OCI-LY3 (cell line): ENCODE measurements at regions not wholly inside any gene's neighbourhood (a gene's known extent, or its start where the extent isn't known, plus 50 kb on each side); places are given as distances from the start of the nearest gene placed in this dataset.

Experiments used
- H2AFZ ChIP-seq: fragments of 200-600, 300-600 bp; shearing (Covaris generic); 2 replicates; pipeline ENCODE4 v1.6.0; 2014; ENCODE audit warnings: antibody characterized with exemption, low read depth, low read length
- H3K27ac ChIP-seq: fragments of 200-600, 300-600 bp; sonication (generic); 2 replicates; pipeline ENCODE4 v1.5.1; 2014; ENCODE audit warnings: mild to moderate bottlenecking, low read length, moderate library complexity, mixed read lengths
- H3K27me3 ChIP-seq: fragments of 200-600, 300-600 bp; sonication (generic); 2 replicates; pipeline ENCODE4 v1.6.1; 2014; ENCODE audit warnings: low read depth, low read length, mixed read lengths
- H3K36me3 ChIP-seq: fragments of 200-600, 300-600 bp; sonication (generic); replicated peaks from 2 replicates; pipeline ENCODE3; 2014; ENCODE audit warnings: low read depth, low read length, mixed read lengths
- H3K4me1 ChIP-seq: fragments of 300-600, 200-600 bp; sonication (generic); 2 replicates; pipeline ENCODE4 v1.6.1; 2014; ENCODE audit warnings: low read length, mixed read lengths
- H3K4me2 ChIP-seq: fragments of 200-600, 300-600 bp; sonication (generic); 2 replicates; pipeline ENCODE4 v1.6.1; 2014; ENCODE audit warnings: low read length, mixed read lengths
- H3K4me3 ChIP-seq: fragments of 300-600, 200-600 bp; sonication (generic); 2 replicates; pipeline ENCODE4 v1.5.1; 2014; ENCODE audit warnings: antibody characterized with exemption, mild to moderate bottlenecking, low read length, moderate library complexity
- H3K79me2 ChIP-seq: fragments of 300-600, 200-600 bp; shearing (Covaris generic); 2 replicates; pipeline ENCODE4 v1.6.1; 2014; ENCODE audit warnings: mild to moderate bottlenecking, low read length, mixed read lengths
- H3K9ac ChIP-seq: fragments of 300-600, 200-600 bp; shearing (Covaris generic); 2 replicates; pipeline ENCODE4 v1.6.0; 2014; ENCODE audit warnings: mild to moderate bottlenecking, low read length, moderate library complexity
- H3K9me3 ChIP-seq: fragments of 200-600, 300-600 bp; shearing (Covaris generic); 2 replicates; pipeline ENCODE4 v1.6.1; 2014; ENCODE audit warnings: low read length, mixed read lengths; ENCODE audit not compliant: insufficient read depth
- H4K20me1 ChIP-seq: fragments of 200-600, 300-600 bp; sonication (generic); 2 replicates; pipeline ENCODE4 v1.6.1; 2016; ENCODE audit warnings: low read length, mixed read lengths; ENCODE audit not compliant: insufficient read depth
- CTCF ChIP-seq: fragments of 200-600, 300-600 bp; sonication (generic); IDR thresholded peaks from 2 replicates; pipeline ENCODE4 v1.5.1; 2014; ENCODE audit warnings: antibody characterized with exemption, low read length, low read depth
- EZH2phosphoT487 ChIP-seq: fragments of 200-600 bp; shearing (Covaris generic); IDR thresholded peaks from 2 replicates; pipeline ENCODE4 v1.6.1; 2018; ENCODE audit warnings: antibody characterized with exemption, mixed run types, low read depth

- Histone ChIP-seq H3K4me3 (no peak overlapping the region), H2AFZ (no peak overlapping the region), H3K4me1 (no peaks in the 10 kb centered on the region), H3K79me2 (no peaks in the 10 kb centered on the region), H3K36me3 (no peaks in the 10 kb centered on the region), H3K27me3 (no peaks in the 10 kb centered on the region), H3K27ac (no peak overlapping the region), H3K9me3 (no peaks in the 10 kb centered on the region), H3K9ac (no peak overlapping the region), H4K20me1 (no peaks in the 10 kb centered on the region), H3K4me2 (no peak overlapping the region)
- TF ChIP-seq CTCF: no peak
- no peak for TF ChIP-seq EZH2phosphoT487
Observed at GRCh38 chr22:48851933-48852549, 975.6 kb downstream of the BRD1 start.

GRCh38 chr22:48850658-48851287 is 976.9 kb downstream of the BRD1 start:
- no peak overlapping the region for H3K9ac ChIP-seq
- no peak overlapping the region for H2AFZ ChIP-seq
- H3K27me3 ChIP-seq: no peaks in the 10 kb centered on the region
- H3K79me2 ChIP-seq: no peaks in the 10 kb centered on the region
- H3K4me2 ChIP-seq: no peak overlapping the region
- no peaks in the 10 kb centered on the region for H3K36me3 ChIP-seq
- H3K4me3 ChIP-seq: no peak overlapping the region
- no peaks in the 10 kb centered on the region for H3K9me3 ChIP-seq
- TF ChIP-seq EZH2phosphoT487 (no peak), CTCF (no peak)
- no peak overlapping the region for H3K27ac ChIP-seq
- no peaks in the 10 kb centered on the region for H4K20me1 ChIP-seq
- H3K4me1 ChIP-seq: no peaks in the 10 kb centered on the region

- no peak overlapping the region for H2AFZ ChIP-seq
- H3K36me3 ChIP-seq: no peaks in the 10 kb centered on the region
- no peaks in the 10 kb centered on the region for H3K79me2 ChIP-seq
- H3K9ac ChIP-seq: no peak overlapping the region
- H3K4me1 ChIP-seq: no peaks in the 10 kb centered on the region
- no peaks in the 10 kb centered on the region for H3K27me3 ChIP-seq
- H3K4me3 ChIP-seq: no peak overlapping the region
- no peaks in the 10 kb centered on the region for H4K20me1 ChIP-seq
- H3K9me3 ChIP-seq: no peaks in the 10 kb centered on the region
- TF ChIP-seq EZH2phosphoT487 (no peak), CTCF (no peak)
- no peak overlapping the region for H3K27ac ChIP-seq
- H3K4me2 ChIP-seq: no peak overlapping the region
Observed at GRCh38 chr22:48849963-48850657, 977.6 kb downstream of the BRD1 start.

- Histone ChIP-seq H3K4me3 (no peak overlapping the region), H3K27me3 (no peaks in the 10 kb centered on the region), H3K9ac (no peak overlapping the region), H4K20me1 (no peaks in the 10 kb centered on the region), H3K27ac (no peak overlapping the region), H3K4me2 (no peak overlapping the region), H3K9me3 (no peaks in the 10 kb centered on the region), H3K4me1 (no peaks in the 10 kb centered on the region), H2AFZ (no peak overlapping the region), H3K36me3 (no peaks in the 10 kb centered on the region), H3K79me2 (no peaks in the 10 kb centered on the region)
- TF ChIP-seq EZH2phosphoT487 (no peak), CTCF (no peak)
Observed at GRCh38 chr22:48849219-48849912, 978.3 kb downstream of the BRD1 start.
